ENCODE measurements at regions not wholly inside any gene's neighbourhood (a gene's known extent, or its start where the extent isn't known, plus 50 kb on each side); places are given as distances from the start of the nearest gene placed in this dataset.

DNA sequence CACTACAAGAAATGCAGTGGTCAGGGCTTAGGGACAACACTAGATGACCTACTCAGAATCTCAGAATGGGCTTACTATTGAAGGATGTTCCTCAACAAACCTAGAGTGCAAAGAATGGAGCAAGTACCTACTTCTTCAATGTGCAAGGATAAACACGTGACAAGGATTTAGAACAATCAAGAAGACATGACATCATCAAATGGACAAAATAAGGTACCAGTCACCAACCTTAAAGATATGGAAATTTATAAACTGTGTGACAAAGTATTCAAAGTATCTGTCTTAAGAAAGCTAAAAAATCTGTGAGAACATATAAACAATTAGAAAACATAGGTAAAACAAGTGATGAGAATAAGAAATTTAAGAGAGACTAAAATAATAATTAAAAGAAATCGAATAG, 656.1 kb downstream of the ZWINT start:
- WGBS (ENCODE audit: extremely low coverage, insufficient coverage, insufficient read length) = no CpG with 5 or more reads among the region's 2 CpGs
- no peak overlapping the region for H4K8ac ChIP-seq (ENCODE audit: low read depth, low read length)
- no peak overlapping the region for H3K23ac ChIP-seq (ENCODE audit: low read length)
- H4K12ac ChIP-seq (ENCODE audit: low read depth, low read length) = no peak overlapping the region
- no peak overlapping the region for H3K4ac ChIP-seq (ENCODE audit: low read depth, low read length)
- no peak overlapping the region for H2BK5ac ChIP-seq (ENCODE audit: low read depth, low read length, poor library complexity)
- H3K18ac ChIP-seq (ENCODE audit: low read length) = no peak overlapping the region
- no peak overlapping the region for H3K4me3 ChIP-seq (ENCODE audit: low read depth, low read length)
- H3K14ac ChIP-seq (ENCODE audit: low read length) = no peak overlapping the region
- no peaks in the 10 kb centered on the region for H3K9me3 ChIP-seq (ENCODE audit: insufficient read depth, low read depth, low read length)
- H2BK120ac ChIP-seq (ENCODE audit: insufficient read depth, low read length, poor library complexity) = no peak overlapping the region
- H2AFZ ChIP-seq (ENCODE audit: insufficient read depth, low read length, poor library complexity) = no peak overlapping the region
- no peaks in the 10 kb centered on the region for H3K27me3 ChIP-seq (ENCODE audit: insufficient read depth, low read length)
- no peaks in the 10 kb centered on the region for H3K79me1 ChIP-seq (ENCODE audit: low read length)
- H3K27ac ChIP-seq (ENCODE audit: low read depth, low read length) = no peak overlapping the region
- no peaks in the 10 kb centered on the region for H3K36me3 ChIP-seq (ENCODE audit: control insufficient read depth in 1 of 2, insufficient read depth in 2 of 2, low read length in 2 of 2)
- no peaks in the 10 kb centered on the region for H3K4me1 ChIP-seq (ENCODE audit: control insufficient read depth in 1 of 2, insufficient read depth in 2 of 2, low read length in 2 of 2)
- no peak overlapping the region for H4K91ac ChIP-seq (ENCODE audit: low read depth, low read length)
- no peak overlapping the region for H3K9ac ChIP-seq (ENCODE audit: low read length)
- H2AK5ac ChIP-seq (ENCODE audit: low read length) = no peak overlapping the region
- H3K79me2 ChIP-seq (ENCODE audit: control insufficient read depth, insufficient read depth, low read length, poor library complexity) = no peaks in the 10 kb centered on the region
- no peak overlapping the region for H2BK12ac ChIP-seq (ENCODE audit: low read length)
- no peak for DNase-seq
- no peak overlapping the region for H3K4me2 ChIP-seq (ENCODE audit: low read length)

DNA sequence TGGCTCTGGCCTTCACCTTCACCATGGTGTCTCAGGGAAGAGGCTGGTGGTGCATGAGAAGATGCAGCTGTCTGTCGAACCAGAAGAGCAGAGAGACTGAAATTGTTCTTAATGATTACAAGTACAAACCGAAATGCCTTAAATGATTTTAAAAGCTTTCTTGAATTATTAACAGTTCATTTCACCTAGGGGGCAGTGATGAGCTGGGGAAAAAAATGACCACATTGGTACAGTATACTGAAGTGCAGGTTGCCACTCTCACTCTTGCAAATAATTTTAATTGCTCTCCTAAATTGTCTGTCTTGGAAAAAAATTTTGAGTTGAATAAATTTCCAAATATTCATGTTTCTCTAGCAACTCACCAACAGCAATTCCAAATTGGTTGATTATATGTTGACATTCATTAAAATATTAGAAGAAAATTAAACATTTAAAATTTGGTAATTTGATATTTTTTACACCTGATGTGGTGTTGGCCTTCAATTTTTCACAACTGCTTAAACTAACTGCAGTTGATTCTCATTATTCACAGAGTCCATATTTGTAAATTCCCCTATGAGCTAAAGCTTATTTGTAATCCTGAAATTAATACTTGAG, 692.6 kb downstream of the ZWINT start:
- Histone ChIP-seq H3K4me2 (ENCODE audit: low read length) (no peak overlapping the region), H3K23ac (ENCODE audit: low read length) (no peak overlapping the region), H4K8ac (ENCODE audit: low read depth, low read length) (no peak overlapping the region), H3K4me1 (ENCODE audit: control insufficient read depth in 1 of 2, insufficient read depth in 2 of 2, low read length in 2 of 2) (no peaks in the 10 kb centered on the region), H3K9me3 (ENCODE audit: insufficient read depth, low read depth, low read length) (no peaks in the 10 kb centered on the region), H3K79me1 (ENCODE audit: low read length) (no peaks in the 10 kb centered on the region), H3K27ac (ENCODE audit: low read depth, low read length) (no peak overlapping the region), H2AK5ac (ENCODE audit: low read length) (no peak overlapping the region), H3K36me3 (ENCODE audit: control insufficient read depth in 1 of 2, insufficient read depth in 2 of 2, low read length in 2 of 2) (no peaks in the 10 kb centered on the region), H3K9ac (ENCODE audit: low read length) (no peak overlapping the region), H4K12ac (ENCODE audit: low read depth, low read length) (no peak overlapping the region), H3K4ac (ENCODE audit: low read depth, low read length) (no peak overlapping the region), H3K79me2 (ENCODE audit: control insufficient read depth, insufficient read depth, low read length, poor library complexity) (no peaks in the 10 kb centered on the region), H2BK5ac (ENCODE audit: low read depth, low read length, poor library complexity) (no peak overlapping the region), H3K18ac (ENCODE audit: low read length) (no peak overlapping the region), H3K14ac (ENCODE audit: low read length) (no peak overlapping the region), H2BK12ac (ENCODE audit: low read length) (no peak overlapping the region), H2AFZ (ENCODE audit: insufficient read depth, low read length, poor library complexity) (no peak overlapping the region), H3K27me3 (ENCODE audit: insufficient read depth, low read length) (no peaks in the 10 kb centered on the region), H3K4me3 (ENCODE audit: low read depth, low read length) (no peak overlapping the region), H4K91ac (ENCODE audit: low read depth, low read length) (no peak overlapping the region), H2BK120ac (ENCODE audit: insufficient read depth, low read length, poor library complexity) (no peak overlapping the region)
- DNase-seq = peak in 1 of 2 donors; percentile 21
- no CpG with 5 or more reads among the region's 2 CpGs for WGBS (ENCODE audit: extremely low coverage, insufficient coverage, insufficient read length)

DNA sequence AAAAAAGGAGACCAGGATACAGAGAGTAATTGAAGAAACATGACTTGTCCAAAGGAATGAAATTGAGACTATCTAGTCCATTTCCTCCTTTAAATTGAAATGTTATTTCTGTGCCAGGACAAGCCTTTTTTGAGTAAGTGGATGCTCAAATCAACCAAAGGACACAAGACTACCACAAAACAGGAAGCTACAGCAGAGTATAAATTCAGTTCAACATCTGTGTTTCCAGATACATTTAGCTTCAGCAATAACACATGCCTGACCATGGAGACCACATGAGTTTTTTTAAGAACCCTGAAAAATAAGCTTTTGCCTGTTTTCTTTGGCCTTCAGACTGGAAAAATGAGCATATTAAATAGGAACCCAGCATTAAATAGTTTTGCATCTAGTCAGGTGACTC, 707.5 kb downstream of the ZWINT start:
- no peaks in the 10 kb centered on the region for H3K36me3 ChIP-seq (ENCODE audit: control insufficient read depth in 1 of 2, insufficient read depth in 2 of 2, low read length in 2 of 2)
- H3K9ac ChIP-seq (ENCODE audit: low read length) = no peak overlapping the region
- no peak overlapping the region for H2AFZ ChIP-seq (ENCODE audit: insufficient read depth, low read length, poor library complexity)
- H3K79me2 ChIP-seq (ENCODE audit: control insufficient read depth, insufficient read depth, low read length, poor library complexity) = no peaks in the 10 kb centered on the region
- no peak overlapping the region for H4K91ac ChIP-seq (ENCODE audit: low read depth, low read length)
- H3K27me3 ChIP-seq (ENCODE audit: insufficient read depth, low read length) = no peaks in the 10 kb centered on the region
- no peak overlapping the region for H2BK120ac ChIP-seq (ENCODE audit: insufficient read depth, low read length, poor library complexity)
- no peaks in the 10 kb centered on the region for H3K4me1 ChIP-seq (ENCODE audit: control insufficient read depth in 1 of 2, insufficient read depth in 2 of 2, low read length in 2 of 2)
- H3K4ac ChIP-seq (ENCODE audit: low read depth, low read length) = no peak overlapping the region
- no peak overlapping the region for H3K27ac ChIP-seq (ENCODE audit: low read depth, low read length)
- no peak overlapping the region for H4K8ac ChIP-seq (ENCODE audit: low read depth, low read length)
- H2BK12ac ChIP-seq (ENCODE audit: low read length) = no peak overlapping the region
- H2BK5ac ChIP-seq (ENCODE audit: low read depth, low read length, poor library complexity) = no peak overlapping the region
- no peak overlapping the region for H3K18ac ChIP-seq (ENCODE audit: low read length)
- no peak overlapping the region for H2AK5ac ChIP-seq (ENCODE audit: low read length)
- DNase-seq = no peak
- no peak overlapping the region for H3K4me2 ChIP-seq (ENCODE audit: low read length)
- no peak overlapping the region for H3K4me3 ChIP-seq (ENCODE audit: low read depth, low read length)
- H3K79me1 ChIP-seq (ENCODE audit: low read length) = no peaks in the 10 kb centered on the region
- no peak overlapping the region for H3K14ac ChIP-seq (ENCODE audit: low read length)
- no peak overlapping the region for H4K12ac ChIP-seq (ENCODE audit: low read depth, low read length)
- no peak overlapping the region for H3K23ac ChIP-seq (ENCODE audit: low read length)
- no peaks in the 10 kb centered on the region for H3K9me3 ChIP-seq (ENCODE audit: insufficient read depth, low read depth, low read length)

DNA sequence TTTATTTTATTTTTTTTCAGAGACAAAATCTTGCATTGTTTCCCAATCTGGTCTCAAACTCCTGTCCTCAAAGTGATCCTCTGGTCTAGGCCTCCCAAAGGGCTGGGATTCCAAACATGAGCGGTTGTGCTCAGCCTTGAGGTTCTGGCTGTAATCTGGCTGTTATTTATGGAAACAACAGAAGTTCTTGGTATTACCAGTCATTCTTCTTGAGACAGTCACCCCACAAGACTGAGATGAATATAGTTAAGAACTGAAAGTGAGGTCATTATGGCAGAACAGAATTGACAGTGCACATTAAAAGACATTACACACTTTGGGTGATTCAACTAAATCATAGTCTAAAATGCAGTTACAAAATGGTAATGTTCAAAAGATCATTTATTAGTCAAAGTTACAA, 719.5 kb downstream of the ZWINT start:
- H2BK12ac ChIP-seq (ENCODE audit: low read length) = no peak overlapping the region
- no peak overlapping the region for H2AFZ ChIP-seq (ENCODE audit: insufficient read depth, low read length, poor library complexity)
- H3K14ac ChIP-seq (ENCODE audit: low read length) = no peak overlapping the region
- DNase-seq = no peak
- no peaks in the 10 kb centered on the region for H3K27me3 ChIP-seq (ENCODE audit: insufficient read depth, low read length)
- H3K79me1 ChIP-seq (ENCODE audit: low read length) = no peaks in the 10 kb centered on the region
- H3K18ac ChIP-seq (ENCODE audit: low read length) = no peak overlapping the region
- no peak overlapping the region for H4K8ac ChIP-seq (ENCODE audit: low read depth, low read length)
- H4K91ac ChIP-seq (ENCODE audit: low read depth, low read length) = no peak overlapping the region
- H3K4me1 ChIP-seq (ENCODE audit: control insufficient read depth in 1 of 2, insufficient read depth in 2 of 2, low read length in 2 of 2) = no peaks in the 10 kb centered on the region
- no peak overlapping the region for H3K27ac ChIP-seq (ENCODE audit: low read depth, low read length)
- H3K23ac ChIP-seq (ENCODE audit: low read length) = no peak overlapping the region
- H2BK5ac ChIP-seq (ENCODE audit: low read depth, low read length, poor library complexity) = no peak overlapping the region
- H3K79me2 ChIP-seq (ENCODE audit: control insufficient read depth, insufficient read depth, low read length, poor library complexity) = no peaks in the 10 kb centered on the region
- no peak overlapping the region for H3K9ac ChIP-seq (ENCODE audit: low read length)
- no peak overlapping the region for H3K4me3 ChIP-seq (ENCODE audit: low read depth, low read length)
- no peaks in the 10 kb centered on the region for H3K36me3 ChIP-seq (ENCODE audit: control insufficient read depth in 1 of 2, insufficient read depth in 2 of 2, low read length in 2 of 2)
- H3K9me3 ChIP-seq (ENCODE audit: insufficient read depth, low read depth, low read length) = no peaks in the 10 kb centered on the region
- H4K12ac ChIP-seq (ENCODE audit: low read depth, low read length) = no peak overlapping the region
- H2BK120ac ChIP-seq (ENCODE audit: insufficient read depth, low read length, poor library complexity) = no peak overlapping the region
- H3K4me2 ChIP-seq (ENCODE audit: low read length) = no peak overlapping the region
- no CpG with 5 or more reads among the region's 1 CpG for WGBS (ENCODE audit: extremely low coverage, insufficient coverage, insufficient read length)
- H2AK5ac ChIP-seq (ENCODE audit: low read length) = no peak overlapping the region
- no peak overlapping the region for H3K4ac ChIP-seq (ENCODE audit: low read depth, low read length)

Data from trophoblast cell (in vitro differentiated cells and primary cell).